A673 (cell line): ENCODE measurements at regions not wholly inside any gene's neighbourhood (a gene's known extent, or its start where the extent isn't known, plus 50 kb on each side); places are given as distances from the start of the nearest gene placed in this dataset.

ENCODE experiments used
- BruUV-seq: library from RNA; stranded (reverse); fragments of 400-500 nt; replicated peaks from 2 replicates; lab custom pipeline; 2021; lab: Mats Ljungman, UMichigan
- CTCF ChIA-PET: fragments of 300-600 bp; sonication (Branson Sonifier 250); formaldehyde crosslinking; loops from one replicate; lab custom pipeline; 2022; ENCODE audit warnings: antibody characterized with exemption; lab: Charles Lee
- POLR2A ChIA-PET: fragments of 300-600 bp; sonication (Branson Sonifier 250); formaldehyde crosslinking; loops from one replicate; lab custom pipeline; 2022; ENCODE audit warnings: antibody characterized with exemption; ENCODE audit not compliant: low non-redundant PET; lab: Charles Lee
- DNase-seq: peaks from one replicate; pipeline ENCODE4 v3.0.0-alpha.2; 2015; ENCODE audit warnings: low spot score
- H3K27ac ChIP-seq: fragments of 200-600 bp; sonication (generic); 2 replicates; pipeline ENCODE4 v1.5.1; 2016; ENCODE audit warnings: mixed run types, low read depth, mild to moderate bottlenecking, mixed read lengths, antibody characterized with exemption, low read length; ENCODE audit not compliant: poor library complexity, severe bottlenecking
- H3K27me3 ChIP-seq: fragments of 200-600 bp; sonication (generic); replicated peaks from 2 replicates; pipeline ENCODE4 v1.6.1; 2017; ENCODE audit warnings: mixed run types, low read depth, mild to moderate bottlenecking, mixed read lengths, antibody characterized with exemption, low read length; ENCODE audit not compliant: insufficient read depth, poor library complexity
- H3K36me3 ChIP-seq: fragments of 200-600 bp; sonication (generic); 2 replicates; pipeline ENCODE4 v1.6.1; 2016; ENCODE audit warnings: mixed run types, mild to moderate bottlenecking, mixed read lengths, antibody characterized with exemption, low read length; ENCODE audit not compliant: insufficient read depth, poor library complexity, severe bottlenecking
- H3K4me1 ChIP-seq: fragments of 200-600 bp; sonication (generic); 2 replicates; pipeline ENCODE4 v1.6.1; 2017; ENCODE audit warnings: mixed run types, mild to moderate bottlenecking, mixed read lengths, antibody characterized with exemption, low read length; ENCODE audit not compliant: insufficient read depth, poor library complexity, severe bottlenecking
- H3K4me3 ChIP-seq: fragments of 200-600 bp; sonication (generic); 2 replicates; pipeline ENCODE4 v1.5.1; 2016; ENCODE audit warnings: low read depth, mixed run types, mild to moderate bottlenecking, mixed read lengths, low read length; ENCODE audit not compliant: poor library complexity, severe bottlenecking
- H3K9me3 ChIP-seq: fragments of 200-600 bp; sonication (generic); 2 replicates; pipeline ENCODE4 v1.6.1; 2016; ENCODE audit warnings: mixed run types, low read depth, mild to moderate bottlenecking, mixed read lengths, antibody characterized with exemption, low read length; ENCODE audit not compliant: poor library complexity, severe bottlenecking
- EZH2 ChIP-seq: fragments of 200-600 bp; sonication (generic); IDR thresholded peaks from 2 replicates; pipeline ENCODE4 v1.6.1; 2017; ENCODE audit warnings: borderline replicate concordance, low read depth, mild to moderate bottlenecking, mixed read lengths, antibody characterized with exemption, low read length; ENCODE audit not compliant: poor library complexity, severe bottlenecking
- intact Hi-C: fragments of 100-400 bp; cut with micrococcal nuclease; formaldehyde crosslinking; loops from one replicate; pipeline ENCODE4 v1.10.0; 2022; ENCODE audit not compliant: unreplicated experiment
- TF ChIP-seq, protein P1 (sequence below): fragments of 300-800, 200-600 bp; sonication (generic); conservative IDR thresholded peaks from 2 replicates; pipeline ENCODE4 v1.5.1; 2017; ENCODE audit warnings: low read depth, mild to moderate bottlenecking, antibody characterized with exemption, low read length, moderate library complexity, mixed read lengths

DNA sequence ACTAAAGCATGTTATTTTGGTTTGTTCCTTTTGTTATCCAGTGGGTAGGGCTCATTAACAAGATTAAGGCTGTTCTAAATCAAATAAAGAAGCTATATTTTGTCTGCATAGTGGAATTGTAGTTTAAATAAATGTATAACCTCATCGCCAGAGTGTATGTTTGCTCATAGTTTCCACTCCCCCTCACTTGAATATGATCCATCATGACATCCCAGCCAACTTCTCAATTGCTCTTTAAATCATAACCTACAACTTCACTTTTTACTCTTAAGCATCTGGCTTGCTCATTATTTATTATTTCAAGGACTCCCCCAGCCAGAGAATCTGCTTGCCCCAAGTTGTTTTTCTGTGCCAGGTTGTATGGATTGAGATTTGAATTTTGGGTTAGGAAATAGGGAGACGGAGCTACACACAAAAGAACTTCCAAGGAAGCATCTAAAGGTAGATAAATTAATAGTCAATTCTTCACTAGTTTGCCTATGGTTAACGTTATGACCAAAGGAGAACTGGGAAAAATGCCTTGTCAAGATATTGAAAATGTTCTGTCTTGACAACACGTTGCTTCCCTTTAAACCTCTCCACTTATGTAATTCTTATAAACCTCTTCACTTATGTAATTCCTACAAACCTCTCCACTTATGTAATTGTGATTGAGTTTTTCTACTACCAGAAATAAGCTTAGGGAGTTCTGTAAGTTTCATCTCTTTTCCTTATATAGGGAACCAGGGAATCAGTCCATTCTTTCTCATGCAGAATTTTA is 55.4 kb upstream of the UPP2 start:
- H3K4me1 ChIP-seq = peaks cover 78% of the 10 kb centered on the region
- peak overlapping the region; percentile 85 for H3K27ac ChIP-seq
- TF ChIP-seq, protein P1, sequence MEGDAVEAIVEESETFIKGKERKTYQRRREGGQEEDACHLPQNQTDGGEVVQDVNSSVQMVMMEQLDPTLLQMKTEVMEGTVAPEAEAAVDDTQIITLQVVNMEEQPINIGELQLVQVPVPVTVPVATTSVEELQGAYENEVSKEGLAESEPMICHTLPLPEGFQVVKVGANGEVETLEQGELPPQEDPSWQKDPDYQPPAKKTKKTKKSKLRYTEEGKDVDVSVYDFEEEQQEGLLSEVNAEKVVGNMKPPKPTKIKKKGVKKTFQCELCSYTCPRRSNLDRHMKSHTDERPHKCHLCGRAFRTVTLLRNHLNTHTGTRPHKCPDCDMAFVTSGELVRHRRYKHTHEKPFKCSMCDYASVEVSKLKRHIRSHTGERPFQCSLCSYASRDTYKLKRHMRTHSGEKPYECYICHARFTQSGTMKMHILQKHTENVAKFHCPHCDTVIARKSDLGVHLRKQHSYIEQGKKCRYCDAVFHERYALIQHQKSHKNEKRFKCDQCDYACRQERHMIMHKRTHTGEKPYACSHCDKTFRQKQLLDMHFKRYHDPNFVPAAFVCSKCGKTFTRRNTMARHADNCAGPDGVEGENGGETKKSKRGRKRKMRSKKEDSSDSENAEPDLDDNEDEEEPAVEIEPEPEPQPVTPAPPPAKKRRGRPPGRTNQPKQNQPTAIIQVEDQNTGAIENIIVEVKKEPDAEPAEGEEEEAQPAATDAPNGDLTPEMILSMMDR = no peak
- H3K4me3 ChIP-seq = no peak overlapping the region
- DNase-seq = no peak
- CTCF ChIA-PET = interaction anchor here (0.9 to 1.4 kb wide), 2 partner anchors 12 to 22 kb away, joined by 3 read pairs; no protein-coding TSS in a partner anchor
- no TSS peak for BruUV-seq
- no peaks in the 10 kb centered on the region for H3K27me3 ChIP-seq
- no peaks in the 10 kb centered on the region for H3K9me3 ChIP-seq
- POLR2A ChIA-PET = interaction anchor here (0.6 kb wide), 1 partner anchor 204 kb away, joined by 3 read pairs; no protein-coding TSS in a partner anchor
- H3K36me3 ChIP-seq = no peaks in the 10 kb centered on the region
- intact Hi-C loops = no loop called here

DNA sequence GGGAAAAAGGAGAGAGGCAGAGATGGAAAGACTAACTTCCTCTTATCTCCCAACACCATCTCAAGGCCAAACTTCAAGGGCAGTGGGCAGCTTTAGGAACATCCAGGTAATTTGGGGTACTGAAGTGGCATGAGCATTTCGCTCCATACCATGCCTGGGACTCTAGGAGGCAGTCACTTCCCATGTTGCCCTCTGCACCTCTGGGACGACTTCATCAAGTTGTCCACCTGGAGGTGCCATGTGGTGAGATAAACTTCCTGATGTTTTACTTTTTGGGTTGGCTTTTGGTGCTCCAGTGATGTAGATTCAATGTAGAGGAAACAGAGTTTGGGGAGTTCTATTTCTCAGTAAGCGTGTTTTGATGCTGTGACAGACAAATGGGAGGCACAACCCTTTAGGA is 56.3 kb upstream of the UPP2 start:
- Histone ChIP-seq H3K4me1 (peaks cover 88% of the 10 kb centered on the region), H3K27me3 (no peaks in the 10 kb centered on the region), H3K36me3 (no peaks in the 10 kb centered on the region), H3K4me3 (no peak overlapping the region), H3K27ac (peak overlapping the region; percentile 85), H3K9me3 (no peaks in the 10 kb centered on the region)
- intact Hi-C loops = no loop called here
- no peak for TF ChIP-seq EZH2
- TF ChIP-seq, protein P1 = 0 out of 2 replicates have a peak, but pooled peaks have one; percentile 22
- no peak for DNase-seq
- BruUV-seq = no TSS peak
- ChIA-PET POLR2A (no interaction called here), CTCF (no interaction called here)

DNA sequence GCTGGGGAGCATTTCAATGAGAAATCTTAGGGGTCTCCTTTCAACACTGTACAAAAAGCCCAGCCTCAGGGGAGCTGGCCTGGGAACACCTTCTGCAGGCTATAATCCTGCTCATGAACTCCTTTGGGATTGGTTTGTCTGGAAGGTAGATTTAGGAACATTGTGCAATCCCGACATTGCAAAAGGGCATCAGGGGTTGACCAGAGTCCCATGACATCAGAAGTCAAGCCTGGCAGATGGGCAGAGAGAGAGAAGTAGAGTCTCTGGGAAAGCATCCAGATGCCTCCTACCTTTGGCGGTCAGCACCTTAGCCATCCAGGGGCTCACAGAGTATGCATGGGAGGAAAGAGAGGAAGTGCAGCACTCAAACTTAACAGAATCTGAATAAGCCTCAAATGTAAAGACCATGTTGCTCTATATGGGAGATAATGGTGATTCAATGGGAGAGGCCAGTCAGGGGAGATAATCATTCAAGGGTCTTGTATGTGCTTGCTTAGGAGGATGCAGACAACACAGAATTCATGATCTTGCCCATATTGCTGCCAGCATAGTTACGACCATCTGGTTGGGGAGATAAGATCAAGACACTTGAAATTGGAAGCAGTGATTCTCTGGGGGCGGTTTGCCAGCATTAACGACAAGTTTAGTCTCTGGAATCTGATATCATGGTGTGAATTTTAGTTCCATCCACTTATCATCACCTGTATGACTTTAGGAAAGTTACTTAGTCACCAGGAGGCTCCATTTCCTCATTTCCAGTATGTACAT is 58.3 kb upstream of the UPP2 start:
- intact Hi-C loops = loop anchor here (5.0 kb wide), 1 partner anchor 414 kb away; the partner anchor contains the start of genes CCDC148 and PKP4
- H3K36me3 ChIP-seq = no peaks in the 10 kb centered on the region
- H3K27me3 ChIP-seq = no peaks in the 10 kb centered on the region
- peaks cover 91% of the 10 kb centered on the region for H3K4me1 ChIP-seq
- no peak overlapping the region for H3K4me3 ChIP-seq
- H3K9me3 ChIP-seq = no peaks in the 10 kb centered on the region
- CTCF ChIA-PET = interaction anchor here (1.7 kb wide), 1 partner anchor 9 kb away, joined by 4 read pairs; no protein-coding TSS in a partner anchor
- peak overlapping the region; percentile 85 for H3K27ac ChIP-seq
- no TSS peak for BruUV-seq
- DNase-seq = peak; percentile 70
- POLR2A ChIA-PET = no interaction called here
- TF ChIP-seq, protein P1 = no peak
- TF ChIP-seq EZH2 = no peak
